ENCODE measurements at regions not wholly inside any gene's neighbourhood (a gene's known extent, or its start where the extent isn't known, plus 50 kb on each side); places are given as distances from the start of the nearest gene placed in this dataset.

- TF ChIP-seq, protein P1, sequence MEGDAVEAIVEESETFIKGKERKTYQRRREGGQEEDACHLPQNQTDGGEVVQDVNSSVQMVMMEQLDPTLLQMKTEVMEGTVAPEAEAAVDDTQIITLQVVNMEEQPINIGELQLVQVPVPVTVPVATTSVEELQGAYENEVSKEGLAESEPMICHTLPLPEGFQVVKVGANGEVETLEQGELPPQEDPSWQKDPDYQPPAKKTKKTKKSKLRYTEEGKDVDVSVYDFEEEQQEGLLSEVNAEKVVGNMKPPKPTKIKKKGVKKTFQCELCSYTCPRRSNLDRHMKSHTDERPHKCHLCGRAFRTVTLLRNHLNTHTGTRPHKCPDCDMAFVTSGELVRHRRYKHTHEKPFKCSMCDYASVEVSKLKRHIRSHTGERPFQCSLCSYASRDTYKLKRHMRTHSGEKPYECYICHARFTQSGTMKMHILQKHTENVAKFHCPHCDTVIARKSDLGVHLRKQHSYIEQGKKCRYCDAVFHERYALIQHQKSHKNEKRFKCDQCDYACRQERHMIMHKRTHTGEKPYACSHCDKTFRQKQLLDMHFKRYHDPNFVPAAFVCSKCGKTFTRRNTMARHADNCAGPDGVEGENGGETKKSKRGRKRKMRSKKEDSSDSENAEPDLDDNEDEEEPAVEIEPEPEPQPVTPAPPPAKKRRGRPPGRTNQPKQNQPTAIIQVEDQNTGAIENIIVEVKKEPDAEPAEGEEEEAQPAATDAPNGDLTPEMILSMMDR (IDR thresholded peaks at IDR 0.05), result no peak
- TF ChIP-seq POLR2A (IDR thresholded peaks at IDR 0.05), result no peak
These were observed 131.5 kb upstream of the VEGFC start for GRCh38 chr4:176924238-176924637.

All from testis (tissue), 2 donors.